Fibroblast of peridontal ligament (primary cell): ENCODE measurements at regions not wholly inside any gene's neighbourhood (a gene's known extent, or its start where the extent isn't known, plus 50 kb on each side); places are given as distances from the start of the nearest gene placed in this dataset.
"Not testable (repeated sequence)": the region's sequence is repeated elsewhere in the genome, so short reads cannot be mapped to it uniquely, and the experiment has no call there.

Source experiments
- DNase-seq: peaks from one replicate; pipeline ENCODE4 v3.0.0-alpha.2; 2010; ENCODE audit errors: extremely low read depth

DNA sequence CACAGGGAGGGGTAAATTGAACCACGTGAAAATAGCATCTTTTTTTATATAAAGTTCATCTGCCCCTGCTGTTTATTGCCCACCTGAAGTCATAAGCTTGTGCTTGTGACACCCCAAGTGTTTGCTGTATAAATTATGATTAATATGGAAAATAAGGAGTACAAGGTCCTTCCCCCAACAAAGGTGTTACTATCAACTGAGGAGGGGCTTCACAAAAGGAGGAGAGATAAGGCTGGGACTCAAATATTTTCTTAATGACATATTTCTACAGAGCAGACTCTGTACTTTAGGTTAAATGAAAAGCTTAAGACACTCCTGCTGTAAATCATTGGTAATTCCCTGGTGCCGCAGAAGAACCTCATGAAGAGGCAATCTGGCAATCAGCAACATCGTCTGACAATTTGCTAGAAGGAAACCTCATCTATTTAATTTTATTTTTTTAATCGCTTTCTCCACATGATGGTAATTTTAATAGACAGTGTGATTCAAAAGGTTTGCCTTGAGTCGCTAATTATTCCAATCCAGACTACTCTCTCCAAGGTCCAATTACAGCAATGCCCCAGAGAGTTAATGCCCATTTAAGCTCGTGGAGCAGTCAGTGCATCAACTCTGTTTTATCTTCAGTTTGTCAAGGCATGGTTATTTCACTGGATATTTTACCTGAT, 1432.4 kb downstream of the FAM181B start:
- DNase-seq: no peak

DNA sequence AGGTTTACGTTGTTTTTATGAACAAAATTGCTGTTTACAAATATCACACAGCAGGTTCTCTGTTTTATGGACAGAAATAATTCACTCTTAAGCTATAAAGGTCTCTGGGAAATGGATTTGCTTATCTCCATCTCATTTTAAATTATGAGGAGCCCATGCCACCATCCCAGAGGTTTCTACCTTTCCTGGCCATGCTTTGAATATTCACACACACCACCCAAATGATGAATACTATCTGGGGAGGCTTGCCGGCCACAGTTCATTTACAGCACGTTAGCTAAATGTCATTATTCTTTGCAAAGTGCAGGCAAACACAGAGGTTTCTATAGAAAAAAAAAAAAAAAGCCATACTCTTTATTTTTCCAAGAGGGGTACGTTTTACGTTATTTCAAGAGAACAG, 1446.7 kb downstream of the FAM181B start:
- DNase-seq: no peak

DNA sequence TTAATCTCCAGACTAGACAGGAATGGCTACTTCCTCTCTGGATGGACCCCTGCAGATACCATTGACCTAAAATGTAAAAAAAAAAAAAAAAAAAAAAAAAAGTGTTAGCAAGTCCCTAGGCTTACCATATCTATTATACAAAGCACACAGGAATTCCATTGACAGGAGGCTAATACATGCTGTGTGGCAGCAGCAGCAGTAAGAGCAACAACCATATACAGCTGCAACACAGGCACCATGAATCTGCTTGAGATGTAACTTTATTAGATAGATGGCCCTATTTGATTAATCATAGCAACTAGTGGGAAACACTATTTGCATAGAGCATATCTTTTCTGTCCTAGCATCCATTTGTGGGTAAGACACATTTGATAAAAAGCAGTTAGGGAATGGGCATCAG, 1447.1 kb downstream of the FAM181B start:
- DNase-seq: no peak

DNA sequence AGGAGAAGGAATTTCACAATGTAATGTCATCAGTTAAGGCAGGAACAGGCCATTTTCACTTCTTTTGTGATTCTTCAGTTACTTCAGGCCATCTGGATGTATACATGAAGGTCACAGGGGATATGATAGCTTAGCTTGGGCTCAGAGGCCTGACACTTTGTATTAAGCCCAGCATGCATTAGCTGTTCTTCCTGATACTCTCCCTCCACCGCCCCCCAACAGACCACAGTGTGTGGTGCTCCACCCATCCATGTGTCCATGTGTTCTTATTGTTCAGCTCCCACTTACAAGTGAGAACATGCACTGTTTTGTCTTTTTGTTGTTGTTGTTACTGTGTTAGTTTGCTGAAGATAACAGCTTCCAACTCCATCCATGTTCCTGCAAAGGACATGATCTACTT, 1453.4 kb downstream of the FAM181B start:
- not testable (repeated sequence) for DNase-seq

DNA sequence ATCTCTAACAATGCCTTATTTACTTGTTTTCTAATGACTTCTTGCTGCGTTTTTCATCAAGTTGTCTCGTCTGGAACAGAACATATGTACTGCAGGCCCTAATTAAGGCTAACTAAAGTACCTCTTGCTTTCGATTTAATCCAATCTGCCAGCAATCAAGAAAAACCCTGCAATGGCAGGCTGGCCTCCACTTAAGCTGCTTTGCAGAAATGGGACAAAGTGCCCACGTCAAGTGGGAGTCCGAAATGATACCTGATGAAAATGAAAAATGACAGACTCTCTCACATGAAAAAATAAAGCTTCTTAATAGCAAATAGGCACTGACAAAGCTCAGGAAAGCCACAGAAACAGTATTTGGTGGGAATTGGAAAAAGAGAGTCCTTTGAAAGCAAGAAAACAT, 1454.7 kb downstream of the FAM181B start:
- no peak for DNase-seq

DNA sequence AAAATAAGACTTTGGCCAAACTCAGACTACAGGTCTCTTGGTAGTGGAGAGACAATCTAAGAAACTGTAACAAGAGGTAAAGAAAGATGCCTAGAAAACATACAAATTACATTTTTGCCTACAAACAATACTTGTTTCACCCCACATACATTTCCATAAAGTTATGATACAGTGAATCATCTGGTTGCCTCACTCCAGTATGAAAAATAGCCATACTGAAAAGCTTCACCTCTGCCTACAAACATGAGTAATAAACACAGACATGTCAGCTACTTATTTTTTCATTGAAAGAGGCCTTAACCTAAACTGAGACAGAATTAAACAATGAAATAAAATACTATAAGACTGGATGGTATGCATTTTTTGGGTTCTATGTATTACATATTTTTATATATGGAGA, 1463.0 kb downstream of the FAM181B start:
- no peak for DNase-seq

DNA sequence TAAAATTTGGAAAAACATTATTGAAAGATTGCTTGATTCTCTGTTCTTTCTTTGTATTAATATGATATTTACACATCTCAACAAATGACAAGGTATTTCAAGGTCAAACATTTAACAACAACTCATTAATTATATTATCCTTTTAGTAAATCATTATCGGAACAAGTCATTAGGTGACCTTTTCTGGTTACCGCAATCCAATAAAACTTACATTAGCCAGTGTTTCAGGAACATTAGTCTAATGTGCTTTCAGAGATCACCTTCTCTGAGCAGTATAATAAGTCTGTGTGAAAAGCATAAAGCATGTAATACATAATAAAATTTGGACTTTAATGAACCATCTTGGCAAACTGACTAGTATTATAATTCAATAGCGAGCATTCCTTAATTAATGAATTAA, 1466.4 kb downstream of the FAM181B start:
- DNase-seq: no peak

DNA sequence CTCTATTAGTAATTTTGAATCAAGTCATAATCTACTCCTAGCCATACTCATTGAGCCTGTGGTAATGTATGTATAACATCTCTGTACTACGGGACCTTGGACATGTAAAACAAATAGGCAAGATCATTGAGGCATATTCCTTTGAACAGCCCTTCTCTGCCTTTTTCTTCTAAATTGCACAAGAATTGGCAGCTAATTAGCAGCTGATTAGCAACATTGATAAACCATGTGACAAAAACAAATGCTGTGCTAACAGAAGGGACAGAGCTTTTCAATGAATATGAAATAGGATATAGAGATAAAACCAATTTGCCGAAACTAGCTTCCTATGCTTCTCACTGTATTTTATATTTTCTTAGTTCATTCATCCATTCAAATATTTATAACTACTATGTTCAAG, 1474.2 kb downstream of the FAM181B start:
- no peak for DNase-seq

DNA sequence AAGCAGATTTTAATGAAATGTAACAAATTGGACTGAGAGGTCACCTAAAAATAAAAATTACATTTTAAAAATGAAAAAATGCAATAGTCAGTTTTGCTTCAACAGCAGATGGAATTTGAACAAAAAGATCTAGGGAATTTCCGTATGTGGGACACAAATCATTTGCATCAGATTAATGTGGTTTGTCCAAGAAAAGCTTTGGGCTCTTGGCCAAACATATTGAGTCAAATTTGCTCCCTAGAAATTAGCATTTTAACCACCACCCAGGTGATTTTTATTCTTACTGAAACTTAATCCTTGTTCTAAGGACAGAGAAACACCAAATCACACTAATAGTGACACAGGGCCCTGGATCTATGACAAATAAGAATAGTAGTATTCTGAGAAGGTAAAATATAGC, 1477.8 kb downstream of the FAM181B start:
- no peak for DNase-seq

DNA sequence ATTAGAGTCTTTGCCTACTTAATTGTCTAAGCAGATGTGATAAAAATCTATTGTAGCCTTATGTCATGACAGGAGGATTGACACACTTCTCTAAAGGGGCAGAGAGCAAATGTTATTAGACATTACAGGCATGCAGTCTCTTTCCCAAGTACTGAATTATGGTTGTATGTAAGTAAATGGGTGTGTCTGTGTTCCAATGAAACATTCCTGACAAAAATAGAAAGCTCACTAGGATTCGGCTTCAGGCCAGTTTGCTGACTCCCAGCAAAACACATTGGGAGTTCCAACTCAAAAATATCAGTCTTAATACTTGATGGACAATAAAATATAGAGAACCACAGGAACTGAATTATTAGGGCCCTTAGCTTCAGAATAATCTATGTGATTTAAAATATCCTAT, 1480.4 kb downstream of the FAM181B start:
- no peak for DNase-seq

DNA sequence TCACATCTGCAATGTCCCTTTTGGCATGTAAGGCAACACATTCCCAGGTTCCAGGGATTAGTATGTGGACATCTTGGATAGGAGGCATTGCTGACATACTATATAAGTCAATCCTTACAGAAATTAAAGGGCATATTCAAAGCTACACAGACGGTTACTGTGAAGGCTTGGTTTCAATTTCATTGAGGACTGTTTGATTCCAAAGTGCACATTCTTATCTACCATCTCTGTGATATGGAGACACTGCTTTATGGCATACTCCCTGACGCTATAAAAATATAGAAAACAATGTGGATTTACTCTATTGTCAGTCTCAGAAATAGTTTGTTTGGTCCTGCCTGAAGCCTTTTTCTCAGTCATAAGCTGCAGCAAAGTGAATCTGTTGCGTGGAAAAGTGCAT, 1486.7 kb downstream of the FAM181B start:
- DNase-seq: no peak

DNA sequence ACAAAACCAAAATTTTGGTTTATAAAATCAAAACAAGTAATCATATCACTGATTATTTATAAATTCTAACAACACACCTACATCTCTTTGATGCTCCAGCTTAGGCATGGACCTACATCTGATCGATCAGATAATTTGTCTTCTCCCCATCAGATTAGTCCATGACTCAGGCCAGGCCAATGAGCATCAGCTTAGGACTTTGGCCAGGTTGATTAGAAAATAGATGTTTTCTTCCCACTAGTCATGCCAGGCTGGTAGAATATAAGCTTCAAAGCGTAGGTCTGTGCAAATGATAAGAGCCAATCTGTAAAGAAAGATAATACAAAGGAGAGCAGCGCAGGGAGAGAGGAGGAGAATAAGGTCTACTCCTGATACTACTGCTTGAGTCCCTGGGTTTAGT, 1487.9 kb downstream of the FAM181B start:
- no peak for DNase-seq

DNA sequence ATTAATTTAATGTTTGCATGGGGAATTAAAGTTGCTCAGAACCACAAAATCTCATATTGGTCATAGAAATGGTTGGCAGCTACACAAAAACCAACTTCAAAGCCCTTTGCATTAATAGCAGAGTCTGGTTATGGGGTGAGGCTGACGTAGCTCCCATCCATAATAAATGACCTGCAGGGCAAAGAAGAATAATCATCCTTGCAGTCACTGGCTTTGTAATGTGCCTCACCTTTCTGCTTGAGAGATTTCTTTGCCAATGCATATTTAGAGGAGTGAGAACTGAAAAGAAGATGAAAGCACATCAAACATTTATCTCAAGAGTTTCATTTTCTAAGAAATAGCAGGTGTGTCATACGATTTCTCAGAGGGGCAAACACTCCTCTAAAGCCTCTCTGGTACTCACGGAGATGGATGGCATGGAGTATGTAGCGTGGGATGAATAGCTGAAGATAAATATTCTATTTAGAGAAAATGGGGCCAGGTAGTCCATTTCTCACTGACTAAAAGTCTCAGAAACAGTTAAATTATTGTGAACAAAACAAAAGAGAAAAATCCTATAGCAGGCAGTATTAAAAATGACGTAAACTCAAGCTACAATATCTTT, 1491.9 kb downstream of the FAM181B start:
- no peak for DNase-seq

DNA sequence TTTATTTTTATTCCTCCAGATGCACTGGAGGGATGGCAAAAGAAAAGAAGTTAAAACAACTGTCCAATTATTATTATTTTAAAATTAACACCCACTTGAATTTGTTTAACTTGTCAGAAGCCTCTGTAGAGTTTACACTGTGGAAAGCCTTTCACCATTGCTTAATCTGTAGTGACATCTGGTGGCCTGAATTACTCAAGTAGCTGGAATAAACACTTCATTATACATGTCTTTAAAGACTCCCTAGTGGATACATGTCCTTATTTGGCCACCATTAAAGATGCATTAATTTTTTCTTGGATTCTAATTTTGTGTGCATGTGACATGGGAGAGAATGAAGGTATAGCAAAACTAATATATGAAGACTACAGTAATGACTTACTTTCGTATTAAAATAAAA, 1496.5 kb downstream of the FAM181B start:
- no peak for DNase-seq

DNA sequence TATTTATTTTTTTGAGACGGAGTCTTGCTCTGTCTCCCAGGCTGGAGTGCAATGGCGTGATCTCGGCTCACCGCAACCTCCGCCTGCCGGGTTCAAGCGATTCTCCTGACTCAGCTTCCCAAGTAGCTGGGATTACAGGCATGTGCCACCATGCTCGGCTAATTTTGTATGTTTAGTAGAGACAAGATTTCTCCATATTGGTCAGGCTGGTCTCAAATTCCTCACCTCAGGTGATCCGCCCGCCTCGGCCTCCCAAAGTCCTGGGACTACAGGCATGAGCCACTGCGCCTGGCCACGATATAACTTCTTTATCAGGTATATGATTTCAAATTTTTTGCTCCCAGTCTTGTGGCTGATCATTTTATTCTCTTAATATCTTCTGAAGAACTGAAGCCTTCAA, 1506.3 kb downstream of the FAM181B start:
- DNase-seq: not testable (repeated sequence)

DNA sequence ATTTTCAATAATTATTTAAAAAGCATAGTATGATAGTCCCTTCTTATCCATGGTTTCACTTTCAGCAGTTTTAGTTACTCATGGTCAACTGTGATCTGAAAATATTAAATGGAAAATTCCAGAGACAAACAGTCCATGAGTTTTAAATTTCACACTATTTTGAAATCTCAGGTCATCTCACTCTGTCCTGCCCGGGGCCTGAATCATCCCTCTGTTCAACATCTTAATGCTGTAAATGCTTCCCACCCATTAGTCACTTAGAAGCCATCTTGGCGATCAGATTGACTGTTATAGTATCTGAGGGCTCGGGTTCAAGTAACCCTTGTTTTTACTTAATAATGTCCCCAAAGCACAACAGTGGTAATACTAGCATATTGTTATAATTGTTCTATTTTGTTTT, 1509.3 kb downstream of the FAM181B start:
- no peak for DNase-seq

DNA sequence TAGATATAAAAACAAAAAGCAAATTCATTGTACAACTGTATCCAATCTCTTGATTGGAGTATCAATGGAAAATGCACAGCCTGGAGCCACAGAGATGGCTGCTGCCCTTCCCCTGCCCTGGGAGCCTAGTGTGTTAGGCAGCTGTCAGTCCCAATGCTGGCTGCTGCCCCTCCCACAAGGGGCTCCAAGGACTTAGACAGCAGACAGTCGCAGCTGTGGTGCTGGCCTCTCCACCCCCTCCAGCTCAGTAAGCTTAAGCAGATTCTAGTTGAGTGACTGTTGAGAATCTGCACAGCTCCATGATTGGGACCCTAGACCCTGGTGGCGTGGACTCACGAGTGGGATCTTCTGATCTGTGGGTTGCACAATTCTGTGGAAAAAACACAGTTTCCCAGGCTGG, 1511.2 kb downstream of the FAM181B start:
- no peak for DNase-seq

DNA sequence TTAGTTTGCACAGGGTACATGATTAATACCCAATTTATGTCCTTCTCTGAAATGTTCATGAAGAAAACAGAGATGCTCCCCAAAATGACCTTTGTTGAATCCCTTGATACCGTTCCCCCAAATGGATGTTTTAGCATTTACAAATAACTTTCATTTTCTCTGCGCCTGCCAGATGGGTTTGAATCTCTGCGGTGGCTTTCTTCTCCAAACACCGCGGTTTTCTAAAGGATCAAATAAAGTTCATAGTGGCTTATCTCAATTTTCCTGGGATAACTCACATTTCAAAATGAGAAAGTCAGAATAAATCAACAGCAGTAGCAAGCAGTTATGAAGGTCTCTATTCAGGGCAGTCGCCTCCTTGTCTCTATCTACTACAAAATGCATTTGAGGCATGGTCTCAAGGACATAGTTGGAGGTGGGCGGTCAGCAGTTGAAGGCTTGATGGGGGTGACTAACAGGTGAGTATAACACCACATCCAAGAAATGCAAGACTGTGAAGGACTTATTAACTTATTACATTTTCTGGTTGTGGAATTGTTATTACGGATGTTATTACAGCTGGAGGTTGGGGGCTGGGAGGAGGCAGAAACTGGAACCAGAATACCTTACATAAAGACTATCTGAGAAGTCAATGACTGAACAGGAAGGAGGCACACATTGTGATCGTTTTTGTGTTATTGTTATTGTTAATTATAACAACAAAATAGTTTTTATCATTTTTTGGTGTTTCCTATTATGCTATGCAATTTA, 1513.3 kb downstream of the FAM181B start:
- no peak for DNase-seq

DNA sequence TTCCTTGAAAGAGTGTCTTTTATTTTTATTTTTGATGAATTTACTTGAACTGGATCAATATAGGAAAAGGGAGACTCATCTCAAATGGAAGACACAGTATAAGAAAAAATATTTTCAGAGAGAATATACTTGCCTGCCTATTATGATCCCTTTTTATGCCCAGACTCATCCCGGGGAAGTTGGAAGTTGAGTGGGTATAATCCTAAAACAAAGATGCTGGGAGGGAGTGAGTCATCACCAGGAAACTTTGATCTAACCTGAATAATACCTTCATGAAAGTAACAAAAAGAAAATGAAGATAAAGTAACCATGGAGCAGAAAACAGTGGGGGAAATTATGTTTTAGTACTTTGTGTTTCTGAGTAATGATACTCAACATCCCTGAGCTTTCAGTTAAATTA, 1514.0 kb downstream of the FAM181B start:
- no peak for DNase-seq

DNA sequence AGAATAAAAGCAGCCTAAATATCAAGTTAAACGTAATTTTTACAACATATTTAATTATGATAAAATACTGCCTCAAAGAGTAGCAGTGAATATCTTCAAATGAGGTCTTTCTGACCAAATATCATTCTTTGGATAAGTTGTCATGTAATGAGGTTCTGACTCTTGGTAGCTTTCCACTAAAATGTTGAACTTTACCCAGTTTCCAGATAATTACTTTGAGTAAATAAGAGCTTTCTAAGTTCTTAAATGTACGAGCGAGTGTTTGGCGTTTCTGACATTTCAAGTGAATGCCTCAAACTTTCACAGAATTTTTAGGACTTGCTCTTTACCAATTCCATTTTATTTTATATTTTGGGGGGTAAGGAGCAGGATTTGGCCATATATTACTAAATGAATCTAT, 1515.2 kb downstream of the FAM181B start:
- DNase-seq: no peak

DNA sequence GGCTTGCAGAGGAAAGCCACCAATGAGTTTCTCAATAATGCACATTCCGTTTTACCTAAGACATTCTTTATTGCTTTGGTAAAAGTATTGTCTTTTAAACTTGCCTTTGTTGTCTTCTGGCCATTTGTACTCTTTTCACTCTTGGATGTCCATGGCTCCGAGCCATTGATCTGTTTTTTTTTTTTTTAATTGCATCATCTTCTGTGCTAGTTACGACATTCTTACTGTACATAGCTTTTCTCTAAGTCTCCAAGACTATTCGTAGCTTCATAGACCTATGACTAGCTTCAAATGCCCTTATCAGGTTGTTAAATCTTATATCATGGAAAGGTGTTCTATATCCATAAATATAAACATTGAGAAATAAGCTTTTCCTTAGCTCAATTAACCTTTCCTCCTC, 1522.6 kb downstream of the FAM181B start:
- no peak for DNase-seq

DNA sequence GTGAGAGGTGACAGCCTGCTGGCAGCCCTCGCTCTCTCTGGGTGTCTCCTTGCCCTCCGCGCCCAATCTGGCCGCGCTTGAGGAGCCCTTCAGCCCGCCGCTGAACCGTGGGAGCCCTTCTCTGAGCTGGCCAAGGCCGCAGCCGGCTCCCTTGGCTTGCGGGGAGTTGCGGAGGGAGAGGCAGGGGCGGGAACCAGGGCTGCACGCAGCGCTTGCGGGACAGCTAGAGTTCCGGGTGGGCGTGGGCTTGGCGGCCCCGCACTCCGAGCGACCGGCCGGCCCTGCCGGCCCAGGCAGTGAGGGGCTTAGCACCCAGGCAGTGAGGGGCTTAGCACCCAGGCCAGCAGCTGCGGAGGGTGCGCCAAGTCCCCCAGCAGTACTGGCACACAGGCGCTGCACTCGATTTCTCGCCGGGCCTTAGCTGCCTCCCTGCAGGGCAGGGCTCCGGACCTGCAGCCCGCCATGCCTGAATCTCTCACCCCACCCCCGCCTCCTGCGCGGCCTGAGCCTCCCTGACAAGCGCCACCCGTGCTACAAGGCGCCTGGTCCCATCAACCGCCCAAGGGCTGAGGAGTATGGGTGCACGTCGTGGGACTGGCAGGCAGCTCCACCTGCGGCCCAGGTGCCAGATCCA, 1526.1 kb downstream of the FAM181B start:
- DNase-seq: no peak

DNA sequence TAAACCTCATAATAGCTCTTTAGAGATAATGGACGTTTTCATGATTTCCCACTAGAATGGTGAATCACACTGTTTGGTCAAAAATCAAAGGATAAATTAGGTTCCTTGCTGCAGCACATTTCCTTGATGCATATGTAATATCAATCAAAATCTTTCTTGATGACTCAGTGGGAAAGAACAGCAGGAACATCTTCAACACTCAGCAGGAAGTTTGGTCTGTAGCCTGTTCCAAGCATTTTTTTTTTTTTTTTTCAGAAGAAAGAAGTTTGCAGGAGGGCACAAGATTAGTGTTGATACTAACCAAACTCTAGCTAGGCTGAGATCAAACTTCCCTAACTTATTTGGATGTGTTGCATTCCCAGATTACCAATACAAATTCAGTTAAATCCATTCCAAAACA, 1529.8 kb downstream of the FAM181B start:
- DNase-seq: no peak
